Esophagus squamous epithelium (tissue), 5 donors: ENCODE measurements at regions not wholly inside any gene's neighbourhood (a gene's known extent, or its start where the extent isn't known, plus 50 kb on each side); places are given as distances from the start of the nearest gene placed in this dataset.

ENCODE experiments used
- DNase-seq: peaks from one replicate; lab custom pipeline; 2025; lab: John Stamatoyannopoulos, UW
- H3K27ac ChIP-seq, 4 donors: fragments of 200-600 bp; sonication (generic); one replicate each; pipeline ENCODE4 v1.5.1; 2016 to 2019; ENCODE audit warnings: mild to moderate bottlenecking in 1 of 4
- H3K27me3 ChIP-seq, 4 donors: fragments of 200-600 bp; sonication (generic); 1 replicate in 3 of 4; 2 replicates in 1 of 4; pipeline versions ENCODE4 v1.5.1 to v1.6.0; 2017 to 2021; ENCODE audit warnings: antibody characterized with exemption in 1 of 4
- H3K36me3 ChIP-seq, 3 donors: fragments of 200-600 bp; sonication (generic); one replicate each; pipeline ENCODE4 v1.5.1; 2016 to 2019
- H3K4me1 ChIP-seq, 3 donors: fragments of 200-600 bp; sonication (generic); one replicate each; pipeline ENCODE4 v1.5.1; 2017 to 2019
- H3K4me3 ChIP-seq, 4 donors: fragments of 200-600 bp; sonication (generic); 1 replicate in 3 of 4; 2 replicates in 1 of 4; pipeline ENCODE4 v1.5.1; 2016 to 2019; ENCODE audit warnings: mild to moderate bottlenecking in 2 of 4, moderate library complexity in 1 of 4
- H3K9me3 ChIP-seq, 3 donors: fragments of 200-600 bp; sonication (generic); one replicate each; pipeline ENCODE4 v1.5.1; 2016 to 2019
- CTCF ChIP-seq, 6 experiments: fragments of 450-650 bp in 4 of 6; fragments of 200-600 bp in 2 of 6; sonication (generic) in 2 of 6; IDR thresholded peaks; one replicate each; pipeline ENCODE4 v1.5.1; 2016 to 2019; ENCODE audit warnings: antibody characterized with exemption in 6 of 6, mild to moderate bottlenecking in 4 of 6, moderate library complexity in 4 of 6
- POLR2A ChIP-seq, 4 donors: fragments of 450-650 bp; IDR thresholded peaks; one replicate each; pipeline ENCODE4 v1.6.1; 2017; ENCODE audit warnings: antibody characterized with exemption in 4 of 4, mild to moderate bottlenecking in 4 of 4, moderate library complexity in 3 of 4
- WGBS, 2 donors: methylation state at CpG; one replicate each; pipeline ENCODE4 v1.1.5; 2018; 5-methylcytosine and 5-hydroxymethylcytosine counted together
- intact Hi-C: fragments of 100-400 bp; cut with DNase I; formaldehyde crosslinking; loops from one replicate; pipeline ENCODE4 v1.15.0; 2022
- donor health status: DM: yes; HTN: yes; CAD: no.

DNA sequence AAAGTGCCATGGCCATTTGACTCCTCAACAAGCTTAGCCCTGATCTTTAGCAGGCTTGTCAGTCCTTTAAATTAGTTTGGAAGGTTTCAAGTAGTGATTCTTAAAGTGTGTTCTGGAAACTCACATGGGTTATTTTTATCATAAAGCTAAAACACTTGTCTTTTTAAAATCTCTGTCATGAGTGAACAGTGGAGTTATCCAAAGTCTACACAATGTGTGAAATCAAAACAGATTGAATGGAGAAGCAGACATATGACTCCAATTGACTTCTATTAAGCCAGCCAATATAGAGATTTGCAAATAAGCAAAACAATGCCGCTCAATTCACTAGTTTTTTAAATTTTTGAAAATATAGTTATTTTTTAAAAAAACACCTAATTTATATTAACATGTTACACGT is 53.3 kb upstream of the SORCS3 start:
- Histone ChIP-seq H3K9me3 (no peaks in the 10 kb centered on the region), H3K27me3 (peaks cover 0 to 13% (median 0%) of the 10 kb centered on the region in 4 donors), H3K36me3 (no peaks in the 10 kb centered on the region), H3K27ac (no peak overlapping the region), H3K4me3 (no peak overlapping the region), H3K4me1 (no peaks in the 10 kb centered on the region)
- DNase-seq: no peak
- intact Hi-C loops: no loop called here
- WGBS, 2 donors: 67 to 75% methylated on average over 2 of the region's 2 CpGs
- no peak for TF ChIP-seq CTCF (IDR thresholded peaks at IDR 0.05)
- TF ChIP-seq POLR2A (IDR thresholded peaks at IDR 0.05): no peak

- Histone ChIP-seq H3K4me3 (no peak overlapping the region), H3K4me1 (no peaks in the 10 kb centered on the region), H3K9me3 (no peaks in the 10 kb centered on the region), H3K36me3 (no peaks in the 10 kb centered on the region), H3K27ac (no peak overlapping the region), H3K27me3 (peaks cover 0 to 4% (median 0%) of the 10 kb centered on the region in 4 donors)
- intact Hi-C loops: no loop called here
- no peak for DNase-seq
- no peak for TF ChIP-seq CTCF (IDR thresholded peaks at IDR 0.05)
- TF ChIP-seq POLR2A (IDR thresholded peaks at IDR 0.05): no peak
- 70 to 75% methylated on average over 2 of the region's 4 CpGs for WGBS, 2 donors
Observed at GRCh38 chr10:104589431-104589830, 51.7 kb upstream of the SORCS3 start.

DNA sequence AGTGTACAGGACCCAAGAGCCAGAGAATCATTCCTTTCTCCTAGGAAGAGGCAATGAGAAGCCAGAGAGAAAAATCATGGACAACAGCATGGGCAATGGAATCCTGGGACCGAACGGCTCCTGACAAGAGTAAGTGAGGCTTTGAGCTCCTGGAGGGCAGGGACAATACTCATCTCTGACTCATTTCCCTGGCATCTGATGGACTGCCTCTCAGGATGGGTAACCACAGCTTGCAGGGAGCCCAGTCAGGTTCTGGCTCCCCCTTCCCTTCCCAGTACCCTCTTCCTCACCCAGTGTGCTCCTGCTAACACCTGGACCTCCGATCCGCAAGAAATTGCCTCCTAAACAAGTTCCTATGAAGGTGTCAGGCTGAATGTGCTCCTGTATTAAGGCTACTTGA is 51.2 kb upstream of the SORCS3 start:
- no peak for DNase-seq
- no peak overlapping the region for H3K4me3 ChIP-seq
- WGBS, 2 donors: 64 to 72% methylated on average over 4 of the region's 4 CpGs
- peaks cover 0 to 4% (median 0%) of the 10 kb centered on the region in 4 donors for H3K27me3 ChIP-seq
- H3K36me3 ChIP-seq: no peaks in the 10 kb centered on the region
- no peaks in the 10 kb centered on the region for H3K4me1 ChIP-seq
- no peaks in the 10 kb centered on the region for H3K9me3 ChIP-seq
- no peak for TF ChIP-seq POLR2A (IDR thresholded peaks at IDR 0.05)
- no peak for TF ChIP-seq CTCF (IDR thresholded peaks at IDR 0.05)
- H3K27ac ChIP-seq: no peak overlapping the region
- intact Hi-C loops: no loop called here
